ENCODE measurements at regions not wholly inside any gene's neighbourhood (a gene's known extent, or its start where the extent isn't known, plus 50 kb on each side); places are given as distances from the start of the nearest gene placed in this dataset.
A peak's percentile ranks its signal among the peaks of the same experiment; 100 is the strongest.

DNA sequence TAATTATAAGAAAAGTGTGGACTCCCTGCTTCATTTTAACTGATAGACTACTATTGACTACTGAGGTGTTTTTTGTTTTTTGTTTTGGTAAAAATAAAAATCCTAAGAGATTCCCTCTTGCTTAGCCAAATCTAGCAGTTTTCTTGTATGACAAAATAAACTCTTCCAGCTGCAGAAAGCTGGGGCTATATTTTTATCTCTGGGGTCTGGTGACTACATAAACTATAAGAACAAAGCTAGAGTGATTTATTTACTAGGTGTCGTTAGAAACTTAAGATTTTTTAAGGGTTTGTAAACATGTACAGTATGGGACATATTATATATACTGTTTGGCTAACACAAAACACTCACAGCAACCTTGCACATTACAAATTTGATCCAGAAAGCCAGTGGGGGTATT is 467.4 kb upstream of the MPDZ start:
- Histone ChIP-seq H3K36me3 (ENCODE audit: control insufficient read depth in 2 of 3, insufficient read depth in 3 of 3, low read length in 3 of 3) (no peaks in the 10 kb centered on the region), H3K9me3 (ENCODE audit: control insufficient read depth in 2 of 3, insufficient read depth in 1 of 3, low read length in 3 of 3) (no peaks in the 10 kb centered on the region), H3K4me1 (ENCODE audit: control insufficient read depth in 2 of 3, insufficient read depth in 2 of 3, low read depth in 1 of 3, low read length in 3 of 3) (no peaks in the 10 kb centered on the region), H3K4me3 (ENCODE audit: low read length in 3 of 3) (no peak overlapping the region), H3K27me3 (ENCODE audit: control insufficient read depth, insufficient read depth, low read length) (no peaks in the 10 kb centered on the region), H3K9ac (ENCODE audit: low read length in 3 of 3) (no peak overlapping the region), H3K27ac (ENCODE audit: low read depth in 2 of 2, low read length in 2 of 2) (no peak overlapping the region)
- DNase-seq (peak in 2 of 5 donors; percentile 20 to 64), FAIRE-seq (no peak)
- TF ChIP-seq, protein P1, sequence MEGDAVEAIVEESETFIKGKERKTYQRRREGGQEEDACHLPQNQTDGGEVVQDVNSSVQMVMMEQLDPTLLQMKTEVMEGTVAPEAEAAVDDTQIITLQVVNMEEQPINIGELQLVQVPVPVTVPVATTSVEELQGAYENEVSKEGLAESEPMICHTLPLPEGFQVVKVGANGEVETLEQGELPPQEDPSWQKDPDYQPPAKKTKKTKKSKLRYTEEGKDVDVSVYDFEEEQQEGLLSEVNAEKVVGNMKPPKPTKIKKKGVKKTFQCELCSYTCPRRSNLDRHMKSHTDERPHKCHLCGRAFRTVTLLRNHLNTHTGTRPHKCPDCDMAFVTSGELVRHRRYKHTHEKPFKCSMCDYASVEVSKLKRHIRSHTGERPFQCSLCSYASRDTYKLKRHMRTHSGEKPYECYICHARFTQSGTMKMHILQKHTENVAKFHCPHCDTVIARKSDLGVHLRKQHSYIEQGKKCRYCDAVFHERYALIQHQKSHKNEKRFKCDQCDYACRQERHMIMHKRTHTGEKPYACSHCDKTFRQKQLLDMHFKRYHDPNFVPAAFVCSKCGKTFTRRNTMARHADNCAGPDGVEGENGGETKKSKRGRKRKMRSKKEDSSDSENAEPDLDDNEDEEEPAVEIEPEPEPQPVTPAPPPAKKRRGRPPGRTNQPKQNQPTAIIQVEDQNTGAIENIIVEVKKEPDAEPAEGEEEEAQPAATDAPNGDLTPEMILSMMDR (IDR thresholded peaks at IDR 0.05; ENCODE audit: borderline replicate concordance, extremely low read depth, insufficient read depth): no peak
- intact Hi-C loops (cut with DNase I): no loop called here

DNA sequence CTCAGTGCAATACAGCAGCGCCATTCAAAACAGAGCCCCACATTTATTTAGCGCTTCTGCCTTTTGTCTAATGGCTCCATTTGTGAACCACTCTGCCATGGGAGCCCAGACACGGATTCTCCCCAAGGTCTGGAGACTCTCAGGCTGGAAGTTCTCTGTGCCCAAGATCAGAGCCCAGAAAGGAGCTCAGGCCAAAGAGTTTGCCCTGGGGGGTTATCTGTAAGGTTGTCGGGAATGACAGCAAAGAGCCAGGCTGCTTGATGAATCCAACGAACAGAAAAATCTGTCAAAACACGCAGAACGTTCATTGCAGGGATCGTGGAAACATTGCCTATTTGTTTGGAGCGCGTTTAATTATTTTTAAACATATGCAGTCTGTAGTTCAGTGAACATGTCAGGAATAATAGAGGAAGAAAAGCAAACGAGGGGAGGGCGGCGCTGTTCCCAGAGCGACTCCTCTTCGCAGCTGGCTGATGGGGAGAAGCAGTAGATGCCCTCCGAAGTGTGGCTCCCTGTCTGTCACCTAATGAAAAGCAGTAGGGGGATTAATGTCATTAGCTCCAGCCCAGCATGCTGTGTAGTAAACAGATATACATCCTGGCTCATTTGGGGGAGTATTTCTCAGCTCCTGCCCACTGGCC is 464.9 kb upstream of the MPDZ start:
- Histone ChIP-seq H3K9me3 (ENCODE audit: control insufficient read depth in 2 of 3, insufficient read depth in 1 of 3, low read length in 3 of 3) (no peaks in the 10 kb centered on the region), H3K27me3 (ENCODE audit: control insufficient read depth, insufficient read depth, low read length) (no peaks in the 10 kb centered on the region), H3K36me3 (ENCODE audit: control insufficient read depth in 2 of 3, insufficient read depth in 3 of 3, low read length in 3 of 3) (no peaks in the 10 kb centered on the region), H3K27ac (ENCODE audit: low read depth in 2 of 2, low read length in 2 of 2) (no peak overlapping the region), H3K4me3 (ENCODE audit: low read length in 3 of 3) (no peak overlapping the region), H3K4me1 (ENCODE audit: control insufficient read depth in 2 of 3, insufficient read depth in 2 of 3, low read depth in 1 of 3, low read length in 3 of 3) (no peaks in the 10 kb centered on the region), H3K9ac (ENCODE audit: low read length in 3 of 3) (no peak overlapping the region)
- TF ChIP-seq, protein P1 (IDR thresholded peaks at IDR 0.05; ENCODE audit: borderline replicate concordance, extremely low read depth, insufficient read depth): no peak
- intact Hi-C loops (cut with DNase I): no loop called here
- DNase-seq (peak in 3 of 5 donors; percentile 21 to 39 (median 35)), FAIRE-seq (no peak)

GRCh38 chr9:13737885-13738284 is 458.4 kb upstream of the MPDZ start:
- TF ChIP-seq, protein P1 (IDR thresholded peaks at IDR 0.05; ENCODE audit: borderline replicate concordance, extremely low read depth, insufficient read depth): no peak
- Histone ChIP-seq H3K36me3 (ENCODE audit: control insufficient read depth in 2 of 3, insufficient read depth in 3 of 3, low read length in 3 of 3) (no peaks in the 10 kb centered on the region), H3K9ac (ENCODE audit: low read length in 3 of 3) (no peak overlapping the region), H3K4me1 (ENCODE audit: control insufficient read depth in 2 of 3, insufficient read depth in 2 of 3, low read depth in 1 of 3, low read length in 3 of 3) (no peaks in the 10 kb centered on the region), H3K27me3 (ENCODE audit: control insufficient read depth, insufficient read depth, low read length) (no peaks in the 10 kb centered on the region), H3K9me3 (ENCODE audit: control insufficient read depth in 2 of 3, insufficient read depth in 1 of 3, low read length in 3 of 3) (no peaks in the 10 kb centered on the region), H3K4me3 (ENCODE audit: low read length in 3 of 3) (no peak overlapping the region), H3K27ac (ENCODE audit: low read depth in 2 of 2, low read length in 2 of 2) (no peak overlapping the region)
- DNase-seq (no peak), FAIRE-seq (no peak)
- intact Hi-C loops (cut with DNase I): no loop called here

DNA sequence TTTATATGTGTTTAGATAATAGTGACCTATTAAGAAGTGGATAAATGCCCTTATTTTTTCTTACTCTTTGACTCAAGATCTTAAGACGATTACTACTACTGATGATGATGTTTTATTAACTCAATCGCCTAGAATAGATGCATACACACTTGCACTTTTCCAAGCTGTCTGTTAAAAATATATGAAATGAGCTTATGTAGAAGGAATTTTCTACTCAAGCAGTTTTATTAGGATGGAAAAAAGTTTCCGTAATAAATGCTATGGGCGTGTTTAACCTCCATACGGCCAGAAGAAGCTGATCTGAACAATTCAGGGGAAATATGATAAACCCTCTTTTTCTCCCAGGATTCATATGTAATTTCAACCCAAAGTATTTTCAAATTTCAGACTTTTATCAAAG is 455.7 kb upstream of the MPDZ start:
- no peaks in the 10 kb centered on the region for H3K27me3 ChIP-seq (ENCODE audit: control insufficient read depth, insufficient read depth, low read length)
- H3K27ac ChIP-seq (ENCODE audit: low read depth in 2 of 2, low read length in 2 of 2): no peak overlapping the region
- FAIRE-seq (no peak), DNase-seq (no peak)
- H3K4me1 ChIP-seq (ENCODE audit: control insufficient read depth in 2 of 3, insufficient read depth in 2 of 3, low read depth in 1 of 3, low read length in 3 of 3): no peaks in the 10 kb centered on the region
- H3K9me3 ChIP-seq (ENCODE audit: control insufficient read depth in 2 of 3, insufficient read depth in 1 of 3, low read length in 3 of 3): no peaks in the 10 kb centered on the region
- H3K36me3 ChIP-seq (ENCODE audit: control insufficient read depth in 2 of 3, insufficient read depth in 3 of 3, low read length in 3 of 3): no peaks in the 10 kb centered on the region
- H3K4me3 ChIP-seq (ENCODE audit: low read length in 3 of 3): no peak overlapping the region
- intact Hi-C loops (cut with DNase I): no loop called here
- H3K9ac ChIP-seq (ENCODE audit: low read length in 3 of 3): no peak overlapping the region
- TF ChIP-seq, protein P1 (IDR thresholded peaks at IDR 0.05; ENCODE audit: borderline replicate concordance, extremely low read depth, insufficient read depth): no peak

Measured in kidney (tissue), 13 donors.